HFF-Myc (cell line): ENCODE measurements at regions not wholly inside any gene's neighbourhood (a gene's known extent, or its start where the extent isn't known, plus 50 kb on each side); places are given as distances from the start of the nearest gene placed in this dataset.

Experiments
- DNase-seq: peaks from one replicate; pipeline ENCODE4 v3.0.0-alpha.2; 2011; ENCODE audit warnings: low read depth; ENCODE audit errors: extremely low read depth
- H3K4me3 ChIP-seq: replicated peaks from 2 replicates; pipeline ENCODE4 v1.5.1; 2011; ENCODE audit warnings: low read depth, mild to moderate bottlenecking, control low read depth, low read length
- TF ChIP-seq, protein P1 (sequence below): IDR thresholded peaks from 2 replicates; pipeline ENCODE4 v1.5.1; 2012; ENCODE audit warnings: mild to moderate bottlenecking, low read depth, low read length, control low read depth; ENCODE audit errors: missing control alignments

DNA sequence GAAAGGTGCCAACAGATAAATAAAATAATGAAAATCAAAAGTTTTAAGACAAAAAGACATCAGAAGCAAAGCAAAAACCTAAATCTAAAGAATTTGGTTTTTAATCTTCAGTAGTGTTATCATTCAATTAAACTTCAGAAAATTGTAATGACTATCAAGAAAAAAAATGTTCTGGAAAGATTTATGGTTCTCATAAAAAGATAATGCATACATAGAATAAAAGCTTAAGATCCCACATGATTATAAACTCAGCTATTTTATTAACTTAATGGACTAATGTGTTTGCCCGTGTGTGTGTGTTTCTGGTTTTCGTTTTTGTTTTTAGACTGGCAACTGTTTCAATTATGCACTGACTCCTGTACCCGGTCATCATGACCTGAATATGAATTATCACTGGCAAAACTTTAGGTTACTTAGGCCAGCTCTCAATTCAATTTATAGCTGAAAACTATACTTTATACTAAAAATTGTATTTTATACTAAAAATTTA is 217.5 kb upstream of the DKK2 start:
- H3K4me3 ChIP-seq: no peak overlapping the region
- TF ChIP-seq, protein P1, sequence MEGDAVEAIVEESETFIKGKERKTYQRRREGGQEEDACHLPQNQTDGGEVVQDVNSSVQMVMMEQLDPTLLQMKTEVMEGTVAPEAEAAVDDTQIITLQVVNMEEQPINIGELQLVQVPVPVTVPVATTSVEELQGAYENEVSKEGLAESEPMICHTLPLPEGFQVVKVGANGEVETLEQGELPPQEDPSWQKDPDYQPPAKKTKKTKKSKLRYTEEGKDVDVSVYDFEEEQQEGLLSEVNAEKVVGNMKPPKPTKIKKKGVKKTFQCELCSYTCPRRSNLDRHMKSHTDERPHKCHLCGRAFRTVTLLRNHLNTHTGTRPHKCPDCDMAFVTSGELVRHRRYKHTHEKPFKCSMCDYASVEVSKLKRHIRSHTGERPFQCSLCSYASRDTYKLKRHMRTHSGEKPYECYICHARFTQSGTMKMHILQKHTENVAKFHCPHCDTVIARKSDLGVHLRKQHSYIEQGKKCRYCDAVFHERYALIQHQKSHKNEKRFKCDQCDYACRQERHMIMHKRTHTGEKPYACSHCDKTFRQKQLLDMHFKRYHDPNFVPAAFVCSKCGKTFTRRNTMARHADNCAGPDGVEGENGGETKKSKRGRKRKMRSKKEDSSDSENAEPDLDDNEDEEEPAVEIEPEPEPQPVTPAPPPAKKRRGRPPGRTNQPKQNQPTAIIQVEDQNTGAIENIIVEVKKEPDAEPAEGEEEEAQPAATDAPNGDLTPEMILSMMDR: no peak
- DNase-seq: no peak

DNA sequence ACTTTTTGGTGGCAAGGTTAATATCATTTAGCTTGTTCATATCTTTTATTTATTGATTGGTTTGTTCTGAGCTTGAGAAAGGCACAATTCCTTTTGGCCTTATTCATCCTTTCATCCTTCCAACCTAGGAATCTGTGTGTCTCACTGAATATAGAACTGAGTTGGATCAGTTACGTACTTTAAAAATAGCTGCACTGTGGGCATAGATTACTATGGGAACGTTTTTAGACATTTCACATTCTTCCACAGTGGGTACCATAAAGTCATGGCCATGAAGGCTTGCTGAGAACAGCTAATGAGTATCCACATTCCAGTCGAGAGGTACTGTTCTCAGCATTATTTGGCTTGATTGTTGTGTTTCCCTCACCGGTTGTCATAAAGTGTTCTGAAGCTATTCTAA is 217.0 kb upstream of the DKK2 start:
- TF ChIP-seq, protein P1: no peak
- no peak overlapping the region for H3K4me3 ChIP-seq
- no peak for DNase-seq

DNA sequence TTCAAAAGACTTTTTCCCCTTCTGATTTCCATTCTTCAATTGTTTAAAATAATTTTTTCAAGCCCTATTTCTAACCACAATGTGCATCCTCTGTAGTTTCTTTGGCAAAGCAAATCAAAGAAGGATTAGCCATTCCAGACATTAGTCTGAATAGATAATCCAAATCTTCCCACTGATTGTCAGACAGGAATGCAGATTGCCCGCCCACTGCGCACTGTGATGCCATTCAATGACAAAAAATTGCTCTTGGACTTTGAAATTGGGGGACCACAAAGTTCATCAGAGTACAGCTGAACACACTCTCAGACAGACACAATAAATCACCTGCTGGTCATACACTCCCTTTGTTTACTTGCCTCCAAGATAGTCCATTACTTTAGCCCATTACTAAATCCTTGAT is 216.5 kb upstream of the DKK2 start:
- DNase-seq: no peak
- TF ChIP-seq, protein P1: no peak
- H3K4me3 ChIP-seq: no peak overlapping the region

DNA sequence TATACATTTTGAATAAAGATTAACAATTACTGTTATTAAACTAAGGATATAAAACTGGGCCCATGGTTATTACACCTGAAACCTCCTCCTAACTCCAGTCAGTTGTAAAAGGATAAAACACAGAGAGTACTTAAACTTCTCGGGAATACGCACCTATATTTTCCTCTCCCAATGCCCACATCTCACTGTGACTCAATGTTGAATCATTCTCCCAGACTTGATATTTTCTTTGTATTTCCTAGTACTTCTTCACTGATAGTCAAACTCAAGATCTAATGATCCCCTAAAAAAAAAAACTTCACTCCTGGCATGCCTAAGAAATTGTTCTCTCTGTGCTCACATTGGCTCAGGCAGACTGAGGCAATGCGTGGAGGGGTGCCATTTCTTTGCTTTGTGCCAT is 212.5 kb upstream of the DKK2 start:
- H3K4me3 ChIP-seq: no peak overlapping the region
- TF ChIP-seq, protein P1: no peak
- no peak for DNase-seq

DNA sequence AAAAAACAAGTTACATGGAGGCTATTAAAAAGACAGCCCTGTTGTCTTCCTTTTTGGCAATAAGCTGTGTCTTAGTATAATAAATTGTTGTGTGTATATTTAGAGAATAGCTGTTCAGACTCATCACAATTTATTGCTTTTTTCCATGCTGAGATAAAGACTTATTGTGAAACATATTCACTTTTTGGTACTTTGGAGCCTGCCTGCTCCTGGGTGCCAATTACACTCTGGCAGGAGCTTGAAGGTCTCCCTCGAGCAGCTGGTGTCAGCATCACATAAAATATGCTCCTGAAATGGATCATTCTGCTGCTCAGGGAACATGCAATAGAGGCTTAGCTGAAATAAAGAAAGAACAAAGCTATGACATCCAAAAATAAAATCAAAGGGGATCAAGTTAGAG is 211.6 kb upstream of the DKK2 start:
- no peak overlapping the region for H3K4me3 ChIP-seq
- no peak for DNase-seq
- TF ChIP-seq, protein P1: no peak

DNA sequence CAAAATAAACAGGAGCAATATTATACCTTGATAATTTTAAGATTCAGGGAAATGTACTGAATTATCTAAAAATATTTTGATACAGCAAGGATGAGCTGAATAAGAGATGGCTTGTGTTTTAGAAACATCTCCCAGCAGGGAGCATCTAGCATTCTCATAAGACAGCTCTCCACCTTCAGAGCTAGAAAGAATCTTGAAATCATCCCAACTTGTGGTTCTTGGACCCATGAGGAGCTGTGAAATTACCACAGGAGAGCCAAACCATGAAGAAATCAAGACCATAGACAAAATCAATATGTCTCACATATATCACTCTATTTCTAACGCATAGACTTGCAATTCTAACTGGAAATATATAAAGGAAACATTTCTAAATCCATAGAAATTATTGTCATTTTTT is 210.6 kb upstream of the DKK2 start:
- TF ChIP-seq, protein P1: no peak
- H3K4me3 ChIP-seq: no peak overlapping the region
- no peak for DNase-seq

DNA sequence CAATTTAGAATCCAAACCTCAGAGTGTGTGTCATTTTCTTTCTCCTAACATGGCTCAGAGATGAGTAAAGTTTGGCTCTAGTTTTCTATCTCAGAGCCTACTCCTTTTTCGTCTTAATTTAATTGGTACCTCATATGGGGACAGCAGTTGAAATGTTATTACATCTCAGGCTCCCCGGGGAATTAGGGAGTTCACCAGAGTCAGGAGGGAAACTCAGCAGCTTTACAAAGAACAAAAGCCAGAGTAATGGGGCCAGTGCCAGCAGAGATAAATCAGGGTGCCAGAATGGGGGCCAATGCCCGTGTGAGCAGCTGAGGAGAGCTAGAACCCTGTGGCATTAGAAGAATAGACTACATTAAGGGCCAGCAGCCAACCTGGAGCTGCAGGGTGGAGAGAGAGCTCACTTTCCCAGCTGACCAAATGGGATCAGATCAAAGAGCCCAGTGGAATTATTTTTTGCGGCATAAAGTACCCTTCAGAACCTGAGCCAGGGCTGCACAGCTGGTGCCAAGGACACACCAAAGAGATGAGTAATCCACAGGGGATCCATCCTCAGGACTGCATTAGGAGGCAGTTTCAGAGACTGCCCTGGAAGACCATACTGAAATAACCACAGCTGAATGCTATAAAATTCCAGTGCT is 207.1 kb upstream of the DKK2 start:
- H3K4me3 ChIP-seq: no peak overlapping the region
- TF ChIP-seq, protein P1: no peak
- DNase-seq: no peak
